Trophoblast cell (in vitro differentiated cells and primary cell): ENCODE measurements at regions not wholly inside any gene's neighbourhood (a gene's known extent, or its start where the extent isn't known, plus 50 kb on each side); places are given as distances from the start of the nearest gene placed in this dataset.

Experiments used
- DNase-seq, 2 donors: peaks; one replicate each; pipeline ENCODE4 v3.0.0-alpha.2; 2016
- H2AFZ ChIP-seq: 2 replicates; pipeline ENCODE4 v1.6.1; 2013; ENCODE audit warnings: low read length, moderate library complexity, mild to moderate bottlenecking; ENCODE audit not compliant: insufficient read depth, poor library complexity
- H2AK5ac ChIP-seq: 2 replicates; pipeline ENCODE4 v1.6.1; 2013; ENCODE audit warnings: mild to moderate bottlenecking, low read length
- H2BK120ac ChIP-seq: 2 replicates; pipeline ENCODE4 v1.6.1; 2013; ENCODE audit warnings: low read length, mild to moderate bottlenecking, moderate library complexity; ENCODE audit not compliant: insufficient read depth, poor library complexity
- H2BK12ac ChIP-seq: 2 replicates; pipeline ENCODE4 v1.6.1; 2013; ENCODE audit warnings: mild to moderate bottlenecking, low read length, moderate library complexity
- H2BK5ac ChIP-seq: 2 replicates; pipeline ENCODE4 v1.6.1; 2013; ENCODE audit warnings: low read length, low read depth, moderate library complexity, mild to moderate bottlenecking; ENCODE audit not compliant: poor library complexity
- H3K14ac ChIP-seq: 2 replicates; pipeline ENCODE4 v1.6.1; 2013; ENCODE audit warnings: mild to moderate bottlenecking, low read length
- H3K18ac ChIP-seq: 2 replicates; pipeline ENCODE4 v1.6.1; 2013; ENCODE audit warnings: mild to moderate bottlenecking, low read length
- H3K23ac ChIP-seq: 2 replicates; pipeline ENCODE4 v1.6.1; 2013; ENCODE audit warnings: low read length
- H3K27ac ChIP-seq: 2 replicates; pipeline ENCODE4 v1.5.1; 2013; ENCODE audit warnings: low read depth, mild to moderate bottlenecking, inconsistent platforms, low read length, moderate library complexity
- H3K27me3 ChIP-seq: 2 replicates; pipeline ENCODE4 v1.6.1; 2013; ENCODE audit warnings: inconsistent platforms, mild to moderate bottlenecking, low read length, moderate library complexity; ENCODE audit not compliant: insufficient read depth
- H3K36me3 ChIP-seq, 2 experiments: 1 replicate in 1 of 2; 2 replicates in 1 of 2; pipeline ENCODE4 v1.6.1; 2013; ENCODE audit warnings: low read length in 2 of 2, mild to moderate bottlenecking in 2 of 2, moderate library complexity in 1 of 2; ENCODE audit not compliant: insufficient read depth in 2 of 2, control insufficient read depth in 1 of 2
- H3K4ac ChIP-seq: 2 replicates; pipeline ENCODE4 v1.6.1; 2013; ENCODE audit warnings: low read depth, mild to moderate bottlenecking, low read length, moderate library complexity
- H3K4me1 ChIP-seq, 2 experiments: 1 replicate in 1 of 2; 2 replicates in 1 of 2; pipeline ENCODE4 v1.6.1; 2013; ENCODE audit warnings: low read length in 2 of 2, mild to moderate bottlenecking in 2 of 2, moderate library complexity in 1 of 2; ENCODE audit not compliant: insufficient read depth in 2 of 2, control insufficient read depth in 1 of 2
- H3K4me2 ChIP-seq: 2 replicates; pipeline ENCODE4 v1.6.1; 2013; ENCODE audit warnings: inconsistent platforms, mild to moderate bottlenecking, low read length, moderate library complexity
- H3K4me3 ChIP-seq: 2 replicates; pipeline ENCODE4 v1.5.1; 2013; ENCODE audit warnings: mild to moderate bottlenecking, low read depth, low read length, inconsistent platforms
- H3K79me1 ChIP-seq: one replicate; pipeline ENCODE4 v1.6.1; 2013; ENCODE audit warnings: low read length
- H3K79me2 ChIP-seq: 2 replicates; pipeline ENCODE4 v1.6.1; 2013; ENCODE audit warnings: low read length, mild to moderate bottlenecking; ENCODE audit not compliant: control insufficient read depth, insufficient read depth, poor library complexity
- H3K9ac ChIP-seq: 2 replicates; pipeline ENCODE4 v1.6.1; 2013; ENCODE audit warnings: mild to moderate bottlenecking, low read length
- H3K9me3 ChIP-seq: 2 replicates; pipeline ENCODE4 v1.6.1; 2013; ENCODE audit warnings: low read depth, mild to moderate bottlenecking, control low read depth, inconsistent platforms, low read length; ENCODE audit not compliant: insufficient read depth
- H4K12ac ChIP-seq: 2 replicates; pipeline ENCODE4 v1.6.1; 2013; ENCODE audit warnings: low read depth, mild to moderate bottlenecking, low read length, moderate library complexity
- H4K8ac ChIP-seq: 2 replicates; pipeline ENCODE4 v1.6.1; 2013; ENCODE audit warnings: low read depth, mild to moderate bottlenecking, low read length, moderate library complexity
- H4K91ac ChIP-seq: one replicate; pipeline ENCODE4 v1.6.1; 2013; ENCODE audit warnings: low read depth, mild to moderate bottlenecking, low read length, moderate library complexity
- WGBS: extraction: QIAGEN DNeasy Blood & Tissue Kit; methylation state at CpG from one replicate; pipeline ENCODE4 v1.1.7; 2013; ENCODE audit warnings: missing lambda C conversion rate; ENCODE audit not compliant: insufficient read length, insufficient coverage; ENCODE audit errors: extremely low coverage; 5-methylcytosine and 5-hydroxymethylcytosine counted together

- H3K79me2 ChIP-seq: no peaks in the 10 kb centered on the region
- no peak overlapping the region for H4K8ac ChIP-seq
- H2AFZ ChIP-seq: no peak overlapping the region
- no peak overlapping the region for H4K91ac ChIP-seq
- no peak overlapping the region for H3K27ac ChIP-seq
- no CpG with 5 or more reads among the region's 2 CpGs for WGBS
- H2BK5ac ChIP-seq: no peak overlapping the region
- H3K27me3 ChIP-seq: no peaks in the 10 kb centered on the region
- H2BK12ac ChIP-seq: no peak overlapping the region
- H3K4me1 ChIP-seq: no peaks in the 10 kb centered on the region
- DNase-seq: no peak
- H2AK5ac ChIP-seq: no peak overlapping the region
- no peak overlapping the region for H3K14ac ChIP-seq
- H3K18ac ChIP-seq: no peak overlapping the region
- H3K4ac ChIP-seq: no peak overlapping the region
- H3K9me3 ChIP-seq: no peaks in the 10 kb centered on the region
- no peaks in the 10 kb centered on the region for H3K36me3 ChIP-seq
- H2BK120ac ChIP-seq: no peak overlapping the region
- H3K4me2 ChIP-seq: no peak overlapping the region
- no peak overlapping the region for H4K12ac ChIP-seq
- no peak overlapping the region for H3K9ac ChIP-seq
- no peak overlapping the region for H3K4me3 ChIP-seq
- H3K23ac ChIP-seq: no peak overlapping the region
- H3K79me1 ChIP-seq: no peaks in the 10 kb centered on the region
Observed at GRCh38 chr6:92559003-92559402, 860.4 kb downstream of the EPHA7 start.

DNA sequence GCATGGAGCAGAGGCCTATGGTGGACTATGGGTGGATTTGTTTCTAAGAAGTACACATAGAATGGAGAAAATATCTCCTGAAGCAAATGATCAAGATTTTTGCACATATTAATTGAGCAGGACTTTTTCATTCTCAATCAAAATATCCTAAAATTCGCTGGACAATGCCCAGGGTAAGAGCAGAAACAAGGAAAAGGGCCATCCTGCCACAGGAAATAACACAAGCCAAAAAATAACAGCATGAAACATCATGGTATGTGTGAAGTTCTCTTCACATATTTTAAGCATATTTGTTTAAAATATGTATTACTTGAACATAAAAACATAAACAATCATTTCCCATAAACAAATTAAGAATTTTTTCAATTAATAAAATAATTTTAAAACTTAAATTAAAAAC is 868.9 kb downstream of the EPHA7 start:
- Histone ChIP-seq H3K36me3 (no peaks in the 10 kb centered on the region), H3K79me2 (no peaks in the 10 kb centered on the region), H2BK12ac (no peak overlapping the region), H3K79me1 (no peaks in the 10 kb centered on the region), H4K12ac (no peak overlapping the region), H3K4ac (no peak overlapping the region), H3K18ac (no peak overlapping the region), H3K23ac (no peak overlapping the region), H2AFZ (no peak overlapping the region), H2BK5ac (no peak overlapping the region), H2AK5ac (no peak overlapping the region), H2BK120ac (no peak overlapping the region), H3K27ac (no peak overlapping the region), H3K14ac (no peak overlapping the region), H3K9me3 (no peaks in the 10 kb centered on the region), H4K8ac (no peak overlapping the region), H3K4me3 (no peak overlapping the region), H3K4me1 (no peaks in the 10 kb centered on the region), H4K91ac (no peak overlapping the region), H3K4me2 (no peak overlapping the region), H3K9ac (no peak overlapping the region), H3K27me3 (no peaks in the 10 kb centered on the region)
- DNase-seq: no peak
- no CpG with 5 or more reads among the region's 1 CpG for WGBS

DNA sequence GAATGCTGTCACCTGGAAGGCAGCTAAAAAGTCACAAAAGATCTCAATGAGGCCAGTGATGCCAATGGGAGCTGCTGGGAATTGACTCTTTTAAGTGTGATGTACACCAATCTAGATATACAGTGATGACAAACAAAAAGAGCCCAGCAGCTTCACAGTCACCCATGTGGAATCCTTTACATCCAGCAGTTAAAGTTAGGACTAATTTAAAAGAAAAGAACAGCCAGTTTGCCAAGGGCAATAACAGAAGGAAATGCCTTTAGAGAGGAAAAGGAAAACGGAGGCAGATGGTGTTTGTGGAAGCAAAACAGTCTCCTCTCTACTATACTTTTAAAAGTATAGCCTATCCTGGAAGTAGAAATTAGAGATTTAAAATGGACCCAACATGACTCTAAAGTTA is 873.5 kb downstream of the EPHA7 start:
- H3K23ac ChIP-seq: no peak overlapping the region
- DNase-seq: no peak
- no peak overlapping the region for H3K4me2 ChIP-seq
- H3K79me1 ChIP-seq: no peaks in the 10 kb centered on the region
- no peak overlapping the region for H4K12ac ChIP-seq
- no peak overlapping the region for H2BK5ac ChIP-seq
- H3K79me2 ChIP-seq: no peaks in the 10 kb centered on the region
- H3K4me1 ChIP-seq: no peaks in the 10 kb centered on the region
- no peak overlapping the region for H3K18ac ChIP-seq
- no peak overlapping the region for H3K4ac ChIP-seq
- no peaks in the 10 kb centered on the region for H3K36me3 ChIP-seq
- H3K27ac ChIP-seq: no peak overlapping the region
- no peak overlapping the region for H4K8ac ChIP-seq
- no peak overlapping the region for H2BK120ac ChIP-seq
- H2AFZ ChIP-seq: no peak overlapping the region
- no peak overlapping the region for H2AK5ac ChIP-seq
- no peaks in the 10 kb centered on the region for H3K9me3 ChIP-seq
- no peak overlapping the region for H2BK12ac ChIP-seq
- no peak overlapping the region for H3K9ac ChIP-seq
- H3K14ac ChIP-seq: no peak overlapping the region
- WGBS: no CpG with 5 or more reads among the region's 1 CpG
- no peak overlapping the region for H4K91ac ChIP-seq
- no peak overlapping the region for H3K4me3 ChIP-seq
- no peaks in the 10 kb centered on the region for H3K27me3 ChIP-seq

GRCh38 chr6:92541448-92542060 is 877.8 kb downstream of the EPHA7 start:
- no peak overlapping the region for H3K23ac ChIP-seq
- no peak overlapping the region for H3K9ac ChIP-seq
- H4K91ac ChIP-seq: no peak overlapping the region
- H2BK120ac ChIP-seq: no peak overlapping the region
- no peak overlapping the region for H2BK5ac ChIP-seq
- H3K36me3 ChIP-seq: no peaks in the 10 kb centered on the region
- no peak overlapping the region for H3K4ac ChIP-seq
- H3K4me1 ChIP-seq: peaks cover 0 to 2% of the 10 kb centered on the region in 2 experiments
- no peaks in the 10 kb centered on the region for H3K79me2 ChIP-seq
- no peak overlapping the region for H4K12ac ChIP-seq
- no peak for DNase-seq
- no peaks in the 10 kb centered on the region for H3K79me1 ChIP-seq
- H3K18ac ChIP-seq: no peak overlapping the region
- no peaks in the 10 kb centered on the region for H3K27me3 ChIP-seq
- H2AFZ ChIP-seq: no peak overlapping the region
- H3K27ac ChIP-seq: no peak overlapping the region
- H3K14ac ChIP-seq: no peak overlapping the region
- no CpG with 5 or more reads among the region's 1 CpG for whole genome bisulfite sequencing
- no peaks in the 10 kb centered on the region for H3K9me3 ChIP-seq
- no peak overlapping the region for H2BK12ac ChIP-seq
- H4K8ac ChIP-seq: no peak overlapping the region
- no peak overlapping the region for H2AK5ac ChIP-seq
- H3K4me3 ChIP-seq: no peak overlapping the region
- H3K4me2 ChIP-seq: no peak overlapping the region
